Fibroblast of mammary gland (primary cell): ENCODE measurements at regions not wholly inside any gene's neighbourhood (a gene's known extent, or its start where the extent isn't known, plus 50 kb on each side); places are given as distances from the start of the nearest gene placed in this dataset.

Experiments used
- DNase-seq: peaks from one replicate; pipeline ENCODE4 v3.0.0-alpha.2; 2010; ENCODE audit warnings: low read depth
- H3K4me3 ChIP-seq: 2 replicates; pipeline ENCODE4 v1.5.1; 2011; ENCODE audit warnings: low read depth, mild to moderate bottlenecking, low read length, moderate library complexity; ENCODE audit not compliant: control insufficient read depth
- TF ChIP-seq, protein P1 (sequence below): conservative IDR thresholded peaks from 2 replicates; pipeline ENCODE4 v1.5.1; 2011; ENCODE audit warnings: low read depth, low read length, inconsistent platforms; ENCODE audit not compliant: control insufficient read depth, insufficient read depth

DNA sequence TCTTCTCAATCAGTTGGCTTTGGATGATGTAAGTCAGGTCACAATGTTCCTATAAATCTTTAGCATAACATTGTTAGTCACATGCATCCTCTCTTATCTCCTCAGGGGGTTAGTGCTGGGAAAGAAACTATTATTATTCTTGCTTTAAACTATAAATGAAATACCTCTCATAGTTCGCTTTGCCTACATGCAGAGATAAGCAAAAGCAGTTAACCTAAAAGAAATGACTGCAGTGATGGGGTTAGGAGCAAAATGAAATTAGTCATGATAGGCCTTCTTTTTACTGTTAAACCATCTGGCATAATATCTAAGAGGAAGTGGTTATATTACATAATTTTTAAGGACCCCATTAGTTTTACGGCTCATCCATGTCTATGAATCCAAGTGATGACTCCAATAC, 91.7 kb upstream of the IGSF10 start:
- no peak overlapping the region for H3K4me3 ChIP-seq
- no peak for DNase-seq
- TF ChIP-seq, protein P1, sequence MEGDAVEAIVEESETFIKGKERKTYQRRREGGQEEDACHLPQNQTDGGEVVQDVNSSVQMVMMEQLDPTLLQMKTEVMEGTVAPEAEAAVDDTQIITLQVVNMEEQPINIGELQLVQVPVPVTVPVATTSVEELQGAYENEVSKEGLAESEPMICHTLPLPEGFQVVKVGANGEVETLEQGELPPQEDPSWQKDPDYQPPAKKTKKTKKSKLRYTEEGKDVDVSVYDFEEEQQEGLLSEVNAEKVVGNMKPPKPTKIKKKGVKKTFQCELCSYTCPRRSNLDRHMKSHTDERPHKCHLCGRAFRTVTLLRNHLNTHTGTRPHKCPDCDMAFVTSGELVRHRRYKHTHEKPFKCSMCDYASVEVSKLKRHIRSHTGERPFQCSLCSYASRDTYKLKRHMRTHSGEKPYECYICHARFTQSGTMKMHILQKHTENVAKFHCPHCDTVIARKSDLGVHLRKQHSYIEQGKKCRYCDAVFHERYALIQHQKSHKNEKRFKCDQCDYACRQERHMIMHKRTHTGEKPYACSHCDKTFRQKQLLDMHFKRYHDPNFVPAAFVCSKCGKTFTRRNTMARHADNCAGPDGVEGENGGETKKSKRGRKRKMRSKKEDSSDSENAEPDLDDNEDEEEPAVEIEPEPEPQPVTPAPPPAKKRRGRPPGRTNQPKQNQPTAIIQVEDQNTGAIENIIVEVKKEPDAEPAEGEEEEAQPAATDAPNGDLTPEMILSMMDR, result no peak

DNA sequence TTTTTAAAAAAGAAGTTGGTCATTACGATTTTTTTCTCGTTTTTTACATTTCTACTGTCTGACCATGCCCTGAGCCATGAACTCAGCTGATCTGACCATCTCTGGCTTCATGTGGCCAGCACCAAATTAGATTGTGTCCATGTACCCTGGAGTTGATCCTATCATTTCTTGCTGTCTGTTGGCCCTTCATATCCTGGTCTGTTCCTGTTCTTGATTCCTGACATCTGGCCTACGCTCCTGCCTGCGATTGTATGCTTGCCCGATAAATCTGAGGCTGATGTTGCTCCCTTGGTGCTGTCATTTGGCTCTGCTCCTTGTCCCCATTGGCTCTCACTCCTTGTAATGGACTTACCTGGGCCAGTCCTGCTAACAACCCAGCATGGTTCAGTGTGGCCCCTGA, 89.8 kb upstream of the IGSF10 start:
- no peak for DNase-seq
- TF ChIP-seq, protein P1, result no peak

GRCh38 chr3:151550025-151550618, 89.3 kb upstream of the IGSF10 start:
- H3K4me3 ChIP-seq, result no peak overlapping the region
- TF ChIP-seq, protein P1, result no peak
- no peak for DNase-seq

More for the DNA sequence above, 89.8 kb upstream of the IGSF10 start:
- no peak overlapping the region for H3K4me3 ChIP-seq

GRCh38 chr3:151548195-151548594, 87.3 kb upstream of the IGSF10 start:
- TF ChIP-seq, protein P1, result no peak
- DNase-seq, result no peak
- no peak overlapping the region for H3K4me3 ChIP-seq

GRCh38 chr3:151544164-151544548, 83.3 kb upstream of the IGSF10 start:
- TF ChIP-seq, protein P1, result no peak
- no peak overlapping the region for H3K4me3 ChIP-seq
- no peak for DNase-seq

- TF ChIP-seq, protein P1, result no peak
- H3K4me3 ChIP-seq, result no peak overlapping the region
- no peak for DNase-seq
Observed at GRCh38 chr3:151541178-151541577, 80.3 kb upstream of the IGSF10 start.

DNA sequence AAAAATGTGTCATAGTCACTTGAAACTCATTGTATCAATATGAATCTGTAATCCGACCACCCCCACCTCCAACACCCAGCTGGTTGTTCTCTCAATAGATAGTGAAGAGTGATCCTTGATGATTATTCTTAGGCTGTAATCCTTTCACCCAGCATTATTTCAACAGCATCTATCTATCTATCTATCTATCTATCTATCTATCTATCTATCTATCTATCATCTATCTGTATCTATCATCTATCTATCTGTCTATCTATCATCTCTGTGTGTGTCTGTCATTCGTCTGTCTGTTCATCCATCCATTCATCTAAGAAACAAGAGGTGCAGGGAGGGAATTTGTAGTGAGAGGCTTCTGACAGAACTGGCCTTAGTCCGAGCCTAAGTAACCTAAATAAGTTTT, 78.7 kb upstream of the IGSF10 start:
- DNase-seq, result no peak
- TF ChIP-seq, protein P1, result no peak
- no peak overlapping the region for H3K4me3 ChIP-seq
